ENCODE measurements at regions not wholly inside any gene's neighbourhood (a gene's known extent, or its start where the extent isn't known, plus 50 kb on each side); places are given as distances from the start of the nearest gene placed in this dataset.

DNA sequence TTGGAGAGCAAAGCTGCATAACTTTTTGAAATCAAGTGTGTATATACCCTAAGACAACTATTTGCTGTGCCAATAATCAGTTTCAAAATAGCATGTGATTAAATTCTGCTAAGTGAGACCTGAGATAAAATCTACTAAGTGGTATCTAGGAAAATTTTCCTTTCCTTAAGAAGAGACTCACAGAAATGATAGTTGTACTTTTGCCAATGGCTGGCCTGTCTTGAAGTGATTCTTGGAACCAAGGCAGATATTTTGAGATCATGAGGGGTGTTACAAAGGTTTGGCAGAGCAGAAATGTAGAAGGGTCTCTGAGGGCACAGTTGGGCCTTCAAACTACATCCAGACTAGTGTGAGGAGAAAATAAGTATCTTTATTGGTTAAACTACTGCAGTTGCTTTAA lies 902.6 kb upstream of the TENM4 start:
- H4K20me1 ChIP-seq (replicated peaks; ENCODE audit: control insufficient read depth, extremely low read depth, insufficient read depth, low read length), result no peaks in the 10 kb centered on the region
- no TSS peak for BruUV-seq (replicated peaks)
- no peaks in the 10 kb centered on the region for H3K27me3 ChIP-seq (ENCODE audit: control insufficient read depth in 2 of 2, insufficient read depth in 2 of 2, low read length in 2 of 2)
- TF ChIP-seq MYC (IDR thresholded peaks at IDR 0.05; ENCODE audit: low read depth, low read length) (no peak), GATA2 (IDR thresholded peaks at IDR 0.05; ENCODE audit: insufficient read depth, insufficient read length, low read depth, low read length) (no peak), JUN (IDR thresholded peaks at IDR 0.05; ENCODE audit: borderline replicate concordance, insufficient read depth, insufficient read length, low read depth) (no peak), POLR2A (IDR thresholded peaks at IDR 0.05; ENCODE audit: low read depth, low read length) (no peak), EZH2 (IDR thresholded peaks at IDR 0.05; ENCODE audit: borderline replicate concordance, low read depth, low read length, severe bottlenecking) (no peak), FOS (IDR thresholded peaks at IDR 0.05; ENCODE audit: borderline replicate concordance, insufficient read depth, low read length) (no peak), POLR2AphosphoS5 (IDR thresholded peaks at IDR 0.05; ENCODE audit: insufficient read depth, low read depth, low read length) (no peak)
- TF ChIP-seq, protein P1, sequence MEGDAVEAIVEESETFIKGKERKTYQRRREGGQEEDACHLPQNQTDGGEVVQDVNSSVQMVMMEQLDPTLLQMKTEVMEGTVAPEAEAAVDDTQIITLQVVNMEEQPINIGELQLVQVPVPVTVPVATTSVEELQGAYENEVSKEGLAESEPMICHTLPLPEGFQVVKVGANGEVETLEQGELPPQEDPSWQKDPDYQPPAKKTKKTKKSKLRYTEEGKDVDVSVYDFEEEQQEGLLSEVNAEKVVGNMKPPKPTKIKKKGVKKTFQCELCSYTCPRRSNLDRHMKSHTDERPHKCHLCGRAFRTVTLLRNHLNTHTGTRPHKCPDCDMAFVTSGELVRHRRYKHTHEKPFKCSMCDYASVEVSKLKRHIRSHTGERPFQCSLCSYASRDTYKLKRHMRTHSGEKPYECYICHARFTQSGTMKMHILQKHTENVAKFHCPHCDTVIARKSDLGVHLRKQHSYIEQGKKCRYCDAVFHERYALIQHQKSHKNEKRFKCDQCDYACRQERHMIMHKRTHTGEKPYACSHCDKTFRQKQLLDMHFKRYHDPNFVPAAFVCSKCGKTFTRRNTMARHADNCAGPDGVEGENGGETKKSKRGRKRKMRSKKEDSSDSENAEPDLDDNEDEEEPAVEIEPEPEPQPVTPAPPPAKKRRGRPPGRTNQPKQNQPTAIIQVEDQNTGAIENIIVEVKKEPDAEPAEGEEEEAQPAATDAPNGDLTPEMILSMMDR (IDR thresholded peaks at IDR 0.05; ENCODE audit: extremely low read depth in 1 of 2, insufficient read depth in 1 of 2, low read depth in 1 of 2, low read length in 2 of 2), result no peak
- TF ChIP-seq, protein P2, sequence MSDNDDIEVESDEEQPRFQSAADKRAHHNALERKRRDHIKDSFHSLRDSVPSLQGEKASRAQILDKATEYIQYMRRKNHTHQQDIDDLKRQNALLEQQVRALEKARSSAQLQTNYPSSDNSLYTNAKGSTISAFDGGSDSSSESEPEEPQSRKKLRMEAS (IDR thresholded peaks at IDR 0.05; ENCODE audit: insufficient read depth, insufficient read length), result no peak
- H3K79me2 ChIP-seq (ENCODE audit: control insufficient read depth, insufficient read depth, low read length), result no peaks in the 10 kb centered on the region
- no peak overlapping the region for H3K9ac ChIP-seq (replicated peaks; ENCODE audit: extremely low read depth, insufficient read depth, low read length)
- intact Hi-C loops (cut with micrococcal nuclease) (no loop called here), dilution Hi-C loops (cut with MboI; ENCODE audit: extremely low pct_ligation_motif_present, low sequenced_read_pairs) (no loop called here)
- POLR2A ChIA-PET, result no interaction called here
- no peak for DNase-seq (ENCODE audit: low read depth, low spot score)
- no peaks in the 10 kb centered on the region for H3K36me3 ChIP-seq (ENCODE audit: control insufficient read depth in 2 of 2, extremely low read depth in 1 of 2, insufficient read depth in 2 of 2, low read length in 2 of 2)
- no peak overlapping the region for H3K4me2 ChIP-seq (ENCODE audit: insufficient read depth, low read length)
- no peak for FAIRE-seq
- no peaks in the 10 kb centered on the region for H3K4me1 ChIP-seq (ENCODE audit: control insufficient read depth, extremely low read depth, insufficient read depth, low read length)
- H3K4me3 ChIP-seq (replicated peaks in 1 of 3; ENCODE audit: insufficient read depth in 1 of 3, low read depth in 1 of 3, low read length in 3 of 3), result no peak overlapping the region
- CTCF ChIA-PET, result no interaction called here
- no peaks in the 10 kb centered on the region for H3K9me3 ChIP-seq (replicated peaks; ENCODE audit: control insufficient read depth, insufficient read depth, low read length)
- H3K27ac ChIP-seq (ENCODE audit: insufficient read depth, low read depth, low read length), result no peak overlapping the region
- no peak overlapping the region for H2AFZ ChIP-seq (ENCODE audit: low read depth, low read length)
- H3K9me1 ChIP-seq (replicated peaks; ENCODE audit: control insufficient read depth, extremely low read depth, insufficient read depth, low read length), result peaks cover 2% of the 10 kb centered on the region
